A549 (cell line): ENCODE measurements at regions not wholly inside any gene's neighbourhood (a gene's known extent, or its start where the extent isn't known, plus 50 kb on each side); places are given as distances from the start of the nearest gene placed in this dataset.

Experiments used
- ATAC-seq, 2 experiments: fragments of 200-7000 bp in 1 of 2; fragments of >200 bp in 1 of 2; cut with Nextera tagmentation in 1 of 2; cut with Tn5 transposase in 1 of 2; 3 replicates each; pipeline versions ENCODE4 v1.8.0 to v1.9.1; 2018 to 2020; ENCODE audit warnings: mild to moderate bottlenecking in 1 of 2, moderate library complexity in 1 of 2
- CTCF ChIA-PET: fragments of 300-600 bp; sonication (Branson Sonifier 250); formaldehyde crosslinking; extraction: SDS; loops from one replicate; lab custom pipeline; 2021; ENCODE audit warnings: antibody characterized with exemption, inconsistent platforms; lab: Yijun Ruan, JAX
- POLR2A ChIA-PET: fragments of 350-600 bp; formaldehyde crosslinking; extraction: SDS; loops from one replicate; lab custom pipeline; 2021; ENCODE audit warnings: antibody characterized with exemption, inconsistent platforms; lab: Yijun Ruan, JAX
- DNase-seq, 2 experiments: peaks; one replicate each; pipeline versions ENCODE4 v3.0.0 to v3.0.0-alpha.2; 2011 to 2016; ENCODE audit warnings: low read depth in 1 of 2, low spot score in 1 of 2
- FAIRE-seq: peaks from 2 replicates; lab custom pipeline; 2011; peaks lifted over from hg19 to GRCh38; lab: Jason Lieb, UNC
- H3K27ac ChIP-seq, 2 experiments: fragments of >200 bp; sonication (Bioruptor Twin); formaldehyde crosslinking; 3 replicates each; pipeline ENCODE4 v1.5.1; 2016 to 2017
- H3K4me1 ChIP-seq: fragments of >200 bp; sonication (Bioruptor Twin); formaldehyde crosslinking; 3 replicates; pipeline ENCODE4 v1.6.1; 2016
- H3K4me2 ChIP-seq: fragments of >200 bp; sonication (Bioruptor Twin); formaldehyde crosslinking; 3 replicates; pipeline ENCODE4 v1.6.1; 2016
- H3K4me3 ChIP-seq: fragments of >200 bp; sonication (Bioruptor Twin); formaldehyde crosslinking; 3 replicates; pipeline ENCODE4 v1.5.1; 2016
- H3K9me3 ChIP-seq: fragments of >200 bp; sonication (Bioruptor Twin); formaldehyde crosslinking; 3 replicates; pipeline ENCODE4 v1.6.1; 2016
- CBX2 ChIP-seq: fragments of 200-600 bp; sonication (generic); IDR thresholded peaks from 2 replicates; pipeline ENCODE4 v1.6.1; 2016; ENCODE audit warnings: low read depth, mild to moderate bottlenecking, borderline replicate concordance
- CHD4 ChIP-seq: fragments of 200-600 bp; sonication (generic); IDR thresholded peaks from 2 replicates; pipeline ENCODE4 v1.6.1; 2016; ENCODE audit warnings: antibody characterized with exemption, mild to moderate bottlenecking, borderline replicate concordance
- CTCF ChIP-seq: fragments of >200 bp; sonication (Bioruptor Twin); formaldehyde crosslinking; IDR thresholded peaks from 3 replicates; pipeline ENCODE4 v1.5.1; 2016
- EP300 ChIP-seq, 2 experiments: fragments of >200 bp; sonication (Bioruptor Twin); formaldehyde crosslinking; IDR thresholded peaks; 2 replicates in 1 of 2; 3 replicates in 1 of 2; pipeline ENCODE4 v1.6.1; 2016 to 2017
- ESRRA ChIP-seq: fragments of 150-350 bp; IDR thresholded peaks from 2 replicates; pipeline ENCODE4 v1.6.1; 2014; ENCODE audit warnings: mild to moderate bottlenecking, low read length, borderline replicate concordance
- FOSB ChIP-seq: fragments of 250-450 bp; sonication (Bioruptor Pico); IDR thresholded peaks from 2 replicates; pipeline ENCODE4 v1.5.0; 2020; ENCODE audit warnings: mild to moderate bottlenecking, moderate library complexity
- FOXS1 ChIP-seq: fragments of 250-450 bp; sonication (Bioruptor Pico); IDR thresholded peaks from 2 replicates; pipeline ENCODE4 v1.5.0; 2020; ENCODE audit warnings: mild to moderate bottlenecking, moderate library complexity
- GATA3 ChIP-seq: IDR thresholded peaks from 2 replicates; pipeline ENCODE4 v1.6.1; 2012; ENCODE audit warnings: borderline replicate concordance
- HOXA7 ChIP-seq: fragments of 250-450 bp; sonication (Bioruptor Pico); IDR thresholded peaks from 2 replicates; pipeline ENCODE4 v1.5.0; 2020; ENCODE audit warnings: mild to moderate bottlenecking, moderate library complexity
- HOXB13 ChIP-seq: fragments of 250-450 bp; sonication (Bioruptor Pico); IDR thresholded peaks from 2 replicates; pipeline ENCODE4 v1.5.0; 2020; ENCODE audit warnings: low read depth, mild to moderate bottlenecking, moderate library complexity
- KDM1A ChIP-seq: fragments of 200-600 bp; sonication (generic); IDR thresholded peaks from 2 replicates; pipeline ENCODE4 v1.6.1; 2016; ENCODE audit warnings: low read depth, mild to moderate bottlenecking
- KDM5A ChIP-seq: fragments of 200-600 bp; sonication (generic); IDR thresholded peaks from 2 replicates; pipeline ENCODE4 v1.6.1; 2016; ENCODE audit warnings: antibody characterized with exemption, mild to moderate bottlenecking
- MAFK ChIP-seq: fragments of 450-650 bp; IDR thresholded peaks from 2 replicates; pipeline ENCODE4 v1.6.1; 2014; ENCODE audit not compliant: partially characterized antibody
- MAX ChIP-seq: IDR thresholded peaks from 2 replicates; pipeline ENCODE4 v1.6.1; 2012
- MYC ChIP-seq: IDR thresholded peaks from 2 replicates; pipeline ENCODE4 v1.6.1; 2012; ENCODE audit warnings: mild to moderate bottlenecking, inconsistent platforms, low read length, improper control_type of control experiment, borderline replicate concordance
- NPAS2 ChIP-seq: fragments of 250-450 bp; sonication (Bioruptor Pico); IDR thresholded peaks from 2 replicates; pipeline ENCODE4 v1.8.0; 2022; ENCODE audit warnings: mild to moderate bottlenecking, moderate library complexity, borderline replicate concordance
- PHF8 ChIP-seq: fragments of 200-600 bp; sonication (generic); IDR thresholded peaks from 2 replicates; pipeline ENCODE4 v1.6.1; 2016; ENCODE audit warnings: low read depth, mild to moderate bottlenecking, antibody characterized with exemption, moderate library complexity, borderline replicate concordance
- POLR2A ChIP-seq: IDR thresholded peaks from 2 replicates; pipeline ENCODE4 v1.6.1; 2012; ENCODE audit warnings: mild to moderate bottlenecking, low read length
- POLR2AphosphoS2 ChIP-seq: conservative IDR thresholded peaks from 2 replicates; pipeline ENCODE4 v1.6.1; 2012; ENCODE audit warnings: low read length, improper control_type of control experiment, inconsistent platforms
- RAD21 ChIP-seq, 2 experiments: fragments of >200 bp in 1 of 2; sonication (Bioruptor Twin) in 1 of 2; formaldehyde crosslinking in 1 of 2; IDR thresholded peaks in 1 of 2; conservative IDR thresholded peaks in 1 of 2; 2 replicates in 1 of 2; 3 replicates in 1 of 2; pipeline ENCODE4 v1.6.1; 2012 to 2018; ENCODE audit warnings: inconsistent platforms in 1 of 2
- ZFP36 ChIP-seq: fragments of 450-650 bp; IDR thresholded peaks from 2 replicates; pipeline ENCODE4 v1.6.1; 2014; ENCODE audit warnings: borderline replicate concordance; ENCODE audit not compliant: partially characterized antibody
- ZNF302 ChIP-seq: fragments of 250-450 bp; sonication (Bioruptor Pico); IDR thresholded peaks from 2 replicates; pipeline ENCODE4 v1.9.0; 2021; ENCODE audit warnings: inconsistent platforms, mild to moderate bottlenecking, moderate library complexity
- ZSCAN20 ChIP-seq: fragments of 250-450 bp; sonication (Bioruptor Pico); IDR thresholded peaks from 2 replicates; pipeline ENCODE4 v1.8.0; 2022; ENCODE audit warnings: mild to moderate bottlenecking, moderate library complexity
- WGBS: methylation state at CpG from one replicate; pipeline ENCODE4 v1.1.6; 2017; ENCODE audit errors: missing lambda C conversion rate; 5-methylcytosine and 5-hydroxymethylcytosine counted together
- TF ChIP-seq, protein P1 (sequence below): fragments of >200 bp; sonication (Bioruptor Twin); formaldehyde crosslinking; IDR thresholded peaks from 2 replicates; pipeline ENCODE4 v1.6.1; 2016
- TF ChIP-seq, protein P2 (sequence below): fragments of >200 bp; sonication (Bioruptor Twin); formaldehyde crosslinking; IDR thresholded peaks from 3 replicates; pipeline ENCODE4 v1.6.1; 2016

DNA sequence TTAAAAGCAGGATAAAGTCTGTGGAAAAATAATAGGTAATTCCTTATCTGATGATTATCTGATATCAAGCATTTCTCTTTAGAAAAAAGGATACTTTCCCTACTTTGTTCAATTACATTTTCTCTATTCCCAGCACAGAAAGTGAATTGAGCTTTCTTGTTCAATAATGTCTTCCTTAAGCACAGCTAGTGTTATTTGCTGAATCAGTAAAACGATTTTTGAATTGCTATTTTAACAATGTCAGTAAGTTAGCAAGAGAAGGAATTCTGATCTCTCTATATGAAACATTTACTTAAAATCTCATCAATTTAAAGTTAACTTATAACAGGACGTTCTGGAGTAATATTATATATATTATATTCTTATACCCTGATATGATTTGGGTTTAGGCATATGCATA lies 337.2 kb upstream of the ANKRD30A start:
- Histone ChIP-seq H3K27ac (no peak overlapping the region), H3K4me1 (no peaks in the 10 kb centered on the region), H3K4me3 (no peak overlapping the region), H3K4me2 (no peak overlapping the region), H3K9me3 (no peaks in the 10 kb centered on the region)
- ATAC-seq (no peak), DNase-seq (no peak), FAIRE-seq (no peak)
- no peak for TF ChIP-seq NPAS2 (CRISPR knock-in tag)
- no peak for TF ChIP-seq ESRRA
- TF ChIP-seq, protein P1, sequence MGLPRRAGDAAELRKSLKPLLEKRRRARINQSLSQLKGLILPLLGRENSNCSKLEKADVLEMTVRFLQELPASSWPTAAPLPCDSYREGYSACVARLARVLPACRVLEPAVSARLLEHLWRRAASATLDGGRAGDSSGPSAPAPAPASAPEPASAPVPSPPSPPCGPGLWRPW = no peak
- no peak for TF ChIP-seq HOXA7
- TF ChIP-seq MAFK = peak; percentile 68
- ChIA-PET CTCF (interaction anchor here (1.1 to 4.5 kb wide), 3 partner anchors 8 to 1153 kb away, joined by 4 to 13 read pairs (median 6); no protein-coding TSS in a partner anchor), POLR2A (no interaction called here)
- 25% methylated on average over 2 of the region's 2 CpGs for WGBS

GRCh38 chr10:36783400-36783799 lies 342.0 kb upstream of the ANKRD30A start:
- DNase-seq (no peak), FAIRE-seq (no peak), ATAC-seq (no peak)
- Histone ChIP-seq H3K9me3 (no peaks in the 10 kb centered on the region), H3K4me3 (no peak overlapping the region), H3K27ac (no peak overlapping the region), H3K4me2 (no peak overlapping the region), H3K4me1 (peaks cover 10% of the 10 kb centered on the region; the same call in 2 of the 3 replicates)
- POLR2A ChIA-PET = no interaction called here
- TF ChIP-seq FOXS1 (CRISPR knock-in tag) = no peak
- TF ChIP-seq POLR2AphosphoS2 = no peak
- TF ChIP-seq MYC = no peak
- WGBS = 65% methylated on average over 5 of the region's 5 CpGs
- CTCF ChIA-PET = interaction anchor here (0.6 to 6.2 kb wide), 2 partner anchors 48 to 1147 kb away, joined by 3 to 105 read pairs; no protein-coding TSS in a partner anchor

- POLR2A ChIA-PET = no interaction called here
- ATAC-seq (no peak), DNase-seq (no peak), FAIRE-seq (no peak)
- no peak overlapping the region for H3K4me2 ChIP-seq
- 74% methylated on average over 5 of the region's 5 CpGs for WGBS
- no peak overlapping the region for H3K27ac ChIP-seq
- no peak overlapping the region for H3K4me3 ChIP-seq
- TF ChIP-seq PHF8 (no peak), MAX (no peak), FOSB (CRISPR knock-in tag) (no peak), ZNF302 (CRISPR knock-in tag) (no peak), KDM1A (no peak), ZFP36 (no peak), MYC (no peak), ESRRA (no peak), POLR2A (no peak), CTCF (no peak), EP300 (IDR thresholded peaks at IDR 0.05) (no peak)
- TF ChIP-seq, all 56 proteins: peak for 0
- no peaks in the 10 kb centered on the region for H3K9me3 ChIP-seq
- H3K4me1 ChIP-seq = peaks cover 10% of the 10 kb centered on the region; the same call in 2 of the 3 replicates
- CTCF ChIA-PET = interaction anchor here (0.6 to 6.2 kb wide), 2 partner anchors 472 to 1145 kb away, joined by 3 to 105 read pairs; no protein-coding TSS in a partner anchor
Measured at GRCh38 chr10:36781570-36781969, 343.8 kb upstream of the ANKRD30A start.

DNA sequence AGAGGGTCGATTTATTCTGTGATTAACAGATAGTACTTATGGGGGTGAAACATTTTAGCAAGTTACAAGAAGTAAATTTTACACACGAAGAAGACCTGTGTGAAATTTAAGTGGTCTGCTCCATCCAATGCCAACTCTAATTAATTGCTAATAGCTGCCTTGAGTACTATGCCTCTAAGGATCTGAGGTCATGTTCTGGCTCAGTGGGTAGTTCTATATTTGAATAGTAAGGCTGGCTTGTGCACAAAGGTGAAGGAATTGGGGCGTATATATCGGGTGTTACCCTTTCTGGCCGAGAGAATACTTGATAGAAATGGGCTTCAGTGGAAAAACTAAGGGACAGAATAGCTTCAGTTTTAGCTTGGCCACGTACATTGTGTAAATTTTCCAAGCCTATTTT lies 345.2 kb upstream of the ANKRD30A start:
- ChIA-PET CTCF (interaction anchor here (0.8 to 6.2 kb wide), 9 partner anchors 8 to 1660 kb away, joined by 3 to 105 read pairs (median 5); no protein-coding TSS in a partner anchor), POLR2A (interaction anchor here (1.1 kb wide), 1 partner anchor 1140 kb away, joined by 4 read pairs; no protein-coding TSS in a partner anchor)
- peaks cover 10% of the 10 kb centered on the region; the same call in 2 of the 3 replicates for H3K4me1 ChIP-seq
- H3K9me3 ChIP-seq = no peaks in the 10 kb centered on the region
- 43% methylated on average over 6 of the region's 6 CpGs for WGBS
- H3K4me2 ChIP-seq = no peak overlapping the region
- FAIRE-seq (no peak), ATAC-seq (no peak), DNase-seq (no peak)
- H3K4me3 ChIP-seq = no peak overlapping the region
- H3K27ac ChIP-seq = no peak overlapping the region
- TF ChIP-seq ZSCAN20 (CRISPR knock-in tag) (no peak), RAD21 (conservative IDR thresholded peaks at IDR 0.05 in 1 of 2, IDR thresholded peaks at IDR 0.05 in 1 of 2) (no peak), FOSB (CRISPR knock-in tag) (no peak), GATA3 (no peak), CTCF (no peak), CHD4 (no peak), HOXB13 (CRISPR knock-in tag) (no peak), CBX2 (no peak), KDM5A (no peak), MAFK (no peak)
- TF ChIP-seq, protein P2, sequence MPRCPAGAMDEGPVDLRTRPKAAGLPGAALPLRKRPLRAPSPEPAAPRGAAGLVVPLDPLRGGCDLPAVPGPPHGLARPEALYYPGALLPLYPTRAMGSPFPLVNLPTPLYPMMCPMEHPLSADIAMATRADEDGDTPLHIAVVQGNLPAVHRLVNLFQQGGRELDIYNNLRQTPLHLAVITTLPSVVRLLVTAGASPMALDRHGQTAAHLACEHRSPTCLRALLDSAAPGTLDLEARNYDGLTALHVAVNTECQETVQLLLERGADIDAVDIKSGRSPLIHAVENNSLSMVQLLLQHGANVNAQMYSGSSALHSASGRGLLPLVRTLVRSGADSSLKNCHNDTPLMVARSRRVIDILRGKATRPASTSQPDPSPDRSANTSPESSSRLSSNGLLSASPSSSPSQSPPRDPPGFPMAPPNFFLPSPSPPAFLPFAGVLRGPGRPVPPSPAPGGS = no peak
